ENCODE measurements at regions not wholly inside any gene's neighbourhood (a gene's known extent, or its start where the extent isn't known, plus 50 kb on each side); places are given as distances from the start of the nearest gene placed in this dataset.

DNA sequence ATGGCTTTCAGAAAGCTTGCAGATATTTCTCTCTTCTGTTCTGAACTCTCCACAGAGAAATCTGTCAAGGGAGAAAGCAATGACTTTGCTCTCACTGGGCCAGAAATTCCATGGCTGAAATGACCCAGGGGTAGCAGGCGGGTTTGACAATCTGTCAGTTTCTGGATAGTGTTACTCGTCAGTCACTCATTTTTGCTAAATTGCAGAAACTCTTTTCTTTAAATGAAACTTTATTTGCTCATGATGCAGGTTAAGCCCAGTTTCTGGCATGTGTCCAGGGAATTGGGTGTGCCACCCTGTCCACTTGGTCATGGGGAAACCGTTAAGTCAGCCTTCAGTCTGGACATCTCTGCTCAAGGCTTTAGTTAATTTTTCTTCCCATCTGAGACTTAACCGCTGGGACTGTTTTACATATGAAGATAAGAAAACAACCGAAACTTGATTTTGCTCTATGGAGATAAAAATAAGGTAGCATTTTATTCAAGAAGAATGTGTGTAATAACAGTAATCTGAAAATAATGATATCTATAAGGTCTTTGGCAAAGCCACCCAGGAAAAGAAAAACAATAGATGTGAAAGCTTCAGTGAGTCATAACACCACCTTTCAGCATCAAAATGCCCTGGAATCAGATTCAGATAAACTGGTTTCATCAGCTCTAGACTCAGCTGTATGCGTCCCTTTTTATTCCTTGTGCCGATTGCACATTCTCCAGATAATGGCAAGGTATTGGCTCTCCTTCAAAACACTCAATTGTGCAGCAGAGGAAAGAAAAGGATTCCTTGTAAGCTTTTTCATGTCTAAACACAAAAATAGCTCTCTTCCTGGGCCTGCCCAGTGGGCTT is 308.3 kb downstream of the ZSWIM6 start:
- Histone ChIP-seq H3K27ac (ENCODE audit: low read depth in 2 of 2, low read length in 1 of 2) (no peak overlapping the region), H3K36me3 (replicated peaks in 1 of 2; ENCODE audit: control insufficient read depth in 1 of 2, insufficient read depth in 2 of 2, low read length in 1 of 2) (no peaks in the 10 kb centered on the region), H3K79me2 (ENCODE audit: insufficient read depth) (no peaks in the 10 kb centered on the region), H3K4me3 (ENCODE audit: low read depth in 2 of 2, low read length in 1 of 2) (no peak overlapping the region), H4K20me1 (ENCODE audit: insufficient read depth) (no peaks in the 10 kb centered on the region), H3K9me3 (no peaks in the 10 kb centered on the region), H2AFZ (ENCODE audit: low read depth) (no peak overlapping the region), H3K4me1 (ENCODE audit: control insufficient read depth in 1 of 2, insufficient read depth in 2 of 2, low read depth in 1 of 2, low read length in 1 of 2) (peaks cover 0 to 19% of the 10 kb centered on the region in 2 experiments; a peak in 2 of 4 replicates), H3K4me2 (no peak overlapping the region), H3K9me2 (no peaks in the 10 kb centered on the region), H3K27me3 (ENCODE audit: insufficient read depth) (no peaks in the 10 kb centered on the region; the same call in 1 of the 2 replicates), H3F3A (replicated peaks; ENCODE audit: insufficient read depth) (no peaks in the 10 kb centered on the region), H3K9ac (no peak overlapping the region)
- 88% methylated on average over 7 of the region's 7 CpGs for WGBS (ENCODE audit: low lambda C conversion rate)
- DNase-seq, result no peak
- TF ChIP-seq TEAD4 (IDR thresholded peaks at IDR 0.05; ENCODE audit: borderline replicate concordance, insufficient read depth), result no peak
- TF ChIP-seq, protein P1, sequence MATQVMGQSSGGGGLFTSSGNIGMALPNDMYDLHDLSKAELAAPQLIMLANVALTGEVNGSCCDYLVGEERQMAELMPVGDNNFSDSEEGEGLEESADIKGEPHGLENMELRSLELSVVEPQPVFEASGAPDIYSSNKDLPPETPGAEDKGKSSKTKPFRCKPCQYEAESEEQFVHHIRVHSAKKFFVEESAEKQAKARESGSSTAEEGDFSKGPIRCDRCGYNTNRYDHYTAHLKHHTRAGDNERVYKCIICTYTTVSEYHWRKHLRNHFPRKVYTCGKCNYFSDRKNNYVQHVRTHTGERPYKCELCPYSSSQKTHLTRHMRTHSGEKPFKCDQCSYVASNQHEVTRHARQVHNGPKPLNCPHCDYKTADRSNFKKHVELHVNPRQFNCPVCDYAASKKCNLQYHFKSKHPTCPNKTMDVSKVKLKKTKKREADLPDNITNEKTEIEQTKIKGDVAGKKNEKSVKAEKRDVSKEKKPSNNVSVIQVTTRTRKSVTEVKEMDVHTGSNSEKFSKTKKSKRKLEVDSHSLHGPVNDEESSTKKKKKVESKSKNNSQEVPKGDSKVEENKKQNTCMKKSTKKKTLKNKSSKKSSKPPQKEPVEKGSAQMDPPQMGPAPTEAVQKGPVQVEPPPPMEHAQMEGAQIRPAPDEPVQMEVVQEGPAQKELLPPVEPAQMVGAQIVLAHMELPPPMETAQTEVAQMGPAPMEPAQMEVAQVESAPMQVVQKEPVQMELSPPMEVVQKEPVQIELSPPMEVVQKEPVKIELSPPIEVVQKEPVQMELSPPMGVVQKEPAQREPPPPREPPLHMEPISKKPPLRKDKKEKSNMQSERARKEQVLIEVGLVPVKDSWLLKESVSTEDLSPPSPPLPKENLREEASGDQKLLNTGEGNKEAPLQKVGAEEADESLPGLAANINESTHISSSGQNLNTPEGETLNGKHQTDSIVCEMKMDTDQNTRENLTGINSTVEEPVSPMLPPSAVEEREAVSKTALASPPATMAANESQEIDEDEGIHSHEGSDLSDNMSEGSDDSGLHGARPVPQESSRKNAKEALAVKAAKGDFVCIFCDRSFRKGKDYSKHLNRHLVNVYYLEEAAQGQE (IDR thresholded peaks at IDR 0.05; ENCODE audit: low read depth, low read length), result no peak
- TF ChIP-seq NRF1 (IDR thresholded peaks at IDR 0.05; ENCODE audit: low read depth, low read length), result no peak
- TF ChIP-seq SMC3 (IDR thresholded peaks at IDR 0.05; ENCODE audit: low read depth, low read length), result no peak
- TF ChIP-seq POLR2AphosphoS5 (IDR thresholded peaks at IDR 0.05; ENCODE audit: low read depth, low read length), result no peak
- TF ChIP-seq GABPA (IDR thresholded peaks at IDR 0.05; ENCODE audit: low read depth), result no peak
- TF ChIP-seq, protein P2, sequence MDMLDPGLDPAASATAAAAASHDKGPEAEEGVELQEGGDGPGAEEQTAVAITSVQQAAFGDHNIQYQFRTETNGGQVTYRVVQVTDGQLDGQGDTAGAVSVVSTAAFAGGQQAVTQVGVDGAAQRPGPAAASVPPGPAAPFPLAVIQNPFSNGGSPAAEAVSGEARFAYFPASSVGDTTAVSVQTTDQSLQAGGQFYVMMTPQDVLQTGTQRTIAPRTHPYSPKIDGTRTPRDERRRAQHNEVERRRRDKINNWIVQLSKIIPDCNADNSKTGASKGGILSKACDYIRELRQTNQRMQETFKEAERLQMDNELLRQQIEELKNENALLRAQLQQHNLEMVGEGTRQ (IDR thresholded peaks at IDR 0.05; ENCODE audit: borderline replicate concordance, low read depth, low read length), result no peak
- no peak for TF ChIP-seq FOXJ3 (CRISPR knock-in tag; IDR thresholded peaks at IDR 0.05)
- POLR2A ChIA-PET, result no interaction called here
- CTCF ChIA-PET, result interaction anchor here (1.2 to 2.4 kb wide), 2 partner anchors 9 to 17 kb away, joined by 4 to 8 read pairs; no protein-coding TSS in a partner anchor

DNA sequence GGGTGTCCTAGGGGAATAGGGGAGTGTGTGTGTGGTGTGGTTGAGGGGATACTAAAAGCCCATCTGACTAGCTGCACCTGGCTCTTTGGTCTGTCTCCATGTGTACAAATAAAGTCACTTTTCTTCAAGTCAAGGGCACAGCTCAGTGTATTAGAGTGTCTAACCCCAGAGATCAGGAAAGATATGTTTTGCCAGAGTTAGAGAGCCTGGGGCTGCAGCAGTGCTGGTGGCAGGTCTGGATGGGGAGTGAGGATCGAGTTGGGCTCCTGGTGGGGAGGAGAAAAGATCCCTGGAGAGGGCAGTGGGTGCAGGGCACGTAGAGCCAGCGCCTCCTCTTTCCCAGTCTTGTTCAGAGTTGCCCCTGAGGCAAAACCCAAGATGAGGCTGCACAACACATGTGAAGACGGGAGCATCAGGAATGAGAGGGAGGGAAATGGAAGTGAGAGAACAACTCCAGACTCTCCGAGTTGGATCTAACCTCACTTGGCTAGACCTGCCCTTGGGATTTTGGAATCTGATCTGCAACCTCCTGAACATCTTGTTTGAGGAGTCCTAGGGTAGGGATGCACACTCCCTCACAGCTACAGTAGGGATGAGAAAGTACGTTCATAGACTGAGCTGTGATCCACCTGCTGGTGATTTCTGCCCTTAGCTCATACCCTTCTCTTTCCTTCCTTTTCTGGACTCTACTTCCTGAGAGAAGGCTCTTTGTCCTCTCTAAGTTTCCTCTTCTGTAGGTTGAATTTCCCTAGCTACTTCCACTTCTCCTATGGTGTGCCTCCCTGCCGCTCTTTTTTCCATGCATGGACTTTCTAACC is 309.9 kb downstream of the ZSWIM6 start:
- Histone ChIP-seq H3K4me1 (ENCODE audit: control insufficient read depth in 1 of 2, insufficient read depth in 2 of 2, low read depth in 1 of 2, low read length in 1 of 2) (peaks cover 0 to 19% of the 10 kb centered on the region in 2 experiments; a peak in 2 of 4 replicates), H4K20me1 (ENCODE audit: insufficient read depth) (no peaks in the 10 kb centered on the region), H3K9me3 (no peaks in the 10 kb centered on the region), H3K27me3 (ENCODE audit: insufficient read depth) (no peaks in the 10 kb centered on the region), H3K36me3 (replicated peaks in 1 of 2; ENCODE audit: control insufficient read depth in 1 of 2, insufficient read depth in 2 of 2, low read length in 1 of 2) (no peaks in the 10 kb centered on the region), H3K9ac (no peak overlapping the region), H3K9me2 (no peaks in the 10 kb centered on the region), H2AFZ (ENCODE audit: low read depth) (no peak overlapping the region), H3F3A (replicated peaks; ENCODE audit: insufficient read depth) (no peaks in the 10 kb centered on the region), H3K4me3 (ENCODE audit: low read depth in 2 of 2, low read length in 1 of 2) (no peak overlapping the region), H3K79me2 (ENCODE audit: insufficient read depth) (no peaks in the 10 kb centered on the region), H3K27ac (ENCODE audit: low read depth in 2 of 2, low read length in 1 of 2) (no peak overlapping the region), H3K4me2 (no peak overlapping the region)
- no peak for DNase-seq
- ChIA-PET POLR2A (no interaction called here), CTCF (interaction anchor here (1.2 to 2.4 kb wide), 2 partner anchors 17 to 18 kb away, joined by 5 to 8 read pairs; no protein-coding TSS in a partner anchor)
- TF ChIP-seq FOSL2 (IDR thresholded peaks at IDR 0.05; ENCODE audit: borderline replicate concordance, low read depth) (no peak), RAD21 (IDR thresholded peaks at IDR 0.05; ENCODE audit: low read length) (peak; percentile 39), SMC3 (IDR thresholded peaks at IDR 0.05; ENCODE audit: low read depth, low read length) (peak; percentile 6; the same call in 1 of the 2 replicates)
- TF ChIP-seq, protein P3, sequence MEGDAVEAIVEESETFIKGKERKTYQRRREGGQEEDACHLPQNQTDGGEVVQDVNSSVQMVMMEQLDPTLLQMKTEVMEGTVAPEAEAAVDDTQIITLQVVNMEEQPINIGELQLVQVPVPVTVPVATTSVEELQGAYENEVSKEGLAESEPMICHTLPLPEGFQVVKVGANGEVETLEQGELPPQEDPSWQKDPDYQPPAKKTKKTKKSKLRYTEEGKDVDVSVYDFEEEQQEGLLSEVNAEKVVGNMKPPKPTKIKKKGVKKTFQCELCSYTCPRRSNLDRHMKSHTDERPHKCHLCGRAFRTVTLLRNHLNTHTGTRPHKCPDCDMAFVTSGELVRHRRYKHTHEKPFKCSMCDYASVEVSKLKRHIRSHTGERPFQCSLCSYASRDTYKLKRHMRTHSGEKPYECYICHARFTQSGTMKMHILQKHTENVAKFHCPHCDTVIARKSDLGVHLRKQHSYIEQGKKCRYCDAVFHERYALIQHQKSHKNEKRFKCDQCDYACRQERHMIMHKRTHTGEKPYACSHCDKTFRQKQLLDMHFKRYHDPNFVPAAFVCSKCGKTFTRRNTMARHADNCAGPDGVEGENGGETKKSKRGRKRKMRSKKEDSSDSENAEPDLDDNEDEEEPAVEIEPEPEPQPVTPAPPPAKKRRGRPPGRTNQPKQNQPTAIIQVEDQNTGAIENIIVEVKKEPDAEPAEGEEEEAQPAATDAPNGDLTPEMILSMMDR (IDR thresholded peaks at IDR 0.05), result 0 out of 2 replicates have a peak, but pooled peaks have one; percentile 18
- WGBS (ENCODE audit: low lambda C conversion rate), result 52% methylated on average over 7 of the region's 7 CpGs
